GM13976 (cell line): ENCODE measurements at regions not wholly inside any gene's neighbourhood (a gene's known extent, or its start where the extent isn't known, plus 50 kb on each side); places are given as distances from the start of the nearest gene placed in this dataset.

ENCODE experiments used
- DNase-seq: peaks from one replicate; pipeline ENCODE4 v3.0.0; 2012; ENCODE audit warnings: low spot score
- in situ Hi-C: fragments of 300-500 bp; cut with MboI; formaldehyde crosslinking; loops from one replicate; pipeline ENCODE4 v1.12.0; 2022; ENCODE audit warnings: low sequenced_read_pairs, mixed read lengths, inconsistent platforms; ENCODE audit not compliant: unreplicated experiment
- TF ChIP-seq, protein P1 (sequence below): IDR thresholded peaks from 2 replicates; pipeline ENCODE4 v1.5.1; 2012; ENCODE audit warnings: borderline replicate concordance, mild to moderate bottlenecking; ENCODE audit not compliant: insufficient read depth; ENCODE audit errors: extremely low read depth, missing control alignments, control extremely low read depth

DNA sequence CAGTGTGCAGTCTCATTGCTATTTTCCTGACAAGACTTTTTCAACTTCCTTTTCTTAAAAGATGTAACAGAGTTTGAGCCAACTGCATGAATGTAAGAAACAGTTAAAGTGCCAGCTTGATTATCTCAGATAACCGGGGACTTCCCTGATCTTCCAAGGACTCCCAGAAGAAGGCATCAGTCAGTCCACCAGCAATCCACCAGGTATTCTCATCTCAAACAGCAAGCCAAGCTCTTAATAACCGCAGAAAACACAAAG, 350.1 kb downstream of the LIG4 start:
- no peak for DNase-seq
- TF ChIP-seq, protein P1, sequence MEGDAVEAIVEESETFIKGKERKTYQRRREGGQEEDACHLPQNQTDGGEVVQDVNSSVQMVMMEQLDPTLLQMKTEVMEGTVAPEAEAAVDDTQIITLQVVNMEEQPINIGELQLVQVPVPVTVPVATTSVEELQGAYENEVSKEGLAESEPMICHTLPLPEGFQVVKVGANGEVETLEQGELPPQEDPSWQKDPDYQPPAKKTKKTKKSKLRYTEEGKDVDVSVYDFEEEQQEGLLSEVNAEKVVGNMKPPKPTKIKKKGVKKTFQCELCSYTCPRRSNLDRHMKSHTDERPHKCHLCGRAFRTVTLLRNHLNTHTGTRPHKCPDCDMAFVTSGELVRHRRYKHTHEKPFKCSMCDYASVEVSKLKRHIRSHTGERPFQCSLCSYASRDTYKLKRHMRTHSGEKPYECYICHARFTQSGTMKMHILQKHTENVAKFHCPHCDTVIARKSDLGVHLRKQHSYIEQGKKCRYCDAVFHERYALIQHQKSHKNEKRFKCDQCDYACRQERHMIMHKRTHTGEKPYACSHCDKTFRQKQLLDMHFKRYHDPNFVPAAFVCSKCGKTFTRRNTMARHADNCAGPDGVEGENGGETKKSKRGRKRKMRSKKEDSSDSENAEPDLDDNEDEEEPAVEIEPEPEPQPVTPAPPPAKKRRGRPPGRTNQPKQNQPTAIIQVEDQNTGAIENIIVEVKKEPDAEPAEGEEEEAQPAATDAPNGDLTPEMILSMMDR = no peak
- in situ Hi-C loops = no loop called here

DNA sequence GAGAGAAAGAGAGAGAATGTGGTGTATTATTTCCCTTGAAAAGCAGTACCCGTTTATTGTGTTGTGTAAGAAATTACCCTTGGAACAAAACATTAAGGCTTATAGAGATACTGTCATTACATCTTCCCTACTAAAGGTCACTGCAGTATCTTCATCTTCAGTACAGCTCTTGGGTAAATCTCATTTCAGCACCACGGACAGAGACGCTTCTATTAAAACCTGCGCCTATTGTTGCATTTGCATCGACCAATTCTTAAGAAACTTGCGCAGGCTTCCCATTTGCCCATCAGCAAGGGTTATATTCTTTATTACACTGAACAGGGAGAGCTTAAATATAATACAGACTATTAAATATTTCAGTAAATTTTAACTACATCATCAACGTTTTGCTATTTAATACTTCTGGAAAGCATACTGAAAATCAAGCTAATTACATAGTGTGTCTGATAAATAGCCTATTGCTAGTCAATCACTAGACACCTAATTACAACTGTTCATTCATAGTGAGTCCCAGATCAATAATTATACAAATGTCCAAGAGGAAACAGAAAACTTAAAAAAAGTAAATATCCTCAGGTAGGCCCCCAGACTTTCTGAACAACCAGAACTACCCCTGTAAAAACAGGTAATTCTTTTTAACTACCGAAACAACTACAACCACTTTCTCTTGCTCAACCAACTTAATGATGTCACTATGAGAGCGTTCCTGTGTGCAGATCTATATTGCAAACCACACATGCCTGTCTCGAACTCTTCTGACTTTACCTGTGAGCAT, 350.6 kb downstream of the LIG4 start:
- in situ Hi-C loops = no loop called here
- DNase-seq = peak; percentile 35

GRCh38 chr13:107860284-107860683, 355.1 kb downstream of the LIG4 start:
- in situ Hi-C loops = no loop called here
- DNase-seq = no peak

More for the DNA sequence above, 350.6 kb downstream of the LIG4 start:
- TF ChIP-seq, protein P1 = no peak

DNA sequence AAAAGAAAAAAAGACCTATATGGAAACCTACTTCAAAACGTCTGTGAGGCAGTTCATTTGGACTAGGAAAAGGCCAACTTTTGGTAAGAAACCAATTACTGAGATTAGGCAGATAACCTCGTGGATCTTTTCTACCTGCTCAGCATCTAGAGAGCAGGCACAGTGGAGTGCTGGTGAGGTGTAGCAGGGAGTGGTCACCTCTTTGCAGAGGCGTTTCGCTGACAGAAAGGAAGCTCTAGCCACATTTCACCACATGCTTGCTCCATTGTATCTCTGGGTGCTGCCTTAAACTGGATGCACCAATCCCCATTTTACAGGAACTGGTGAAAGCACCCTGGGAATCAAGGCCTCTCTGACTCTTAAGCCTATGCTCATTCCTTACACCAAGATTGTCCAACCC, 360.5 kb downstream of the LIG4 start:
- TF ChIP-seq, protein P1 = no peak
- no peak for DNase-seq
- in situ Hi-C loops = no loop called here

More at GRCh38 chr13:107860284-107860683, 355.1 kb downstream of the LIG4 start:
- TF ChIP-seq, protein P1 = no peak

- no peak for DNase-seq
- TF ChIP-seq, protein P1 = no peak
- in situ Hi-C loops = no loop called here
These were observed 363.3 kb downstream of the LIG4 start for GRCh38 chr13:107852072-107852471.

GRCh38 chr13:107851670-107852069, 363.7 kb downstream of the LIG4 start:
- DNase-seq = no peak
- in situ Hi-C loops = no loop called here
- TF ChIP-seq, protein P1 = no peak

DNA sequence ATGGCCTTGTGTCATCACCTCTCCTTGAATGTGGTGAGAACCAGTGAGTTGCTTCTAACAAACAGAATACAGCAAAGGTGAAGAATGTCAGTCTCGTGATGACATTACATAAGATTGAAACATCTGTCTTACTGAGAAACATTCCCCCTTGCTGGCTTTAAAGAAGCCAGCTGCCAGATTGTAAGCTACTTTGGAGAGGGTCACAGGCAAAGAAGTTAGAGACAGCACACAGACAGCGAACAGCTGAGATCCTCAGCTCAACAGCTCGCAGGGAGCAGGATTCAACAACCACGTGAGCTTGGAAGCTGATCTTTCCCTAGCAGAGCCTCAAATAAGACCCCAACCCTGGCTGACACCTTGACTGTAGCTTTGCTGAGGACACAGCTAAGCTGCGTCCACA, 367.9 kb downstream of the LIG4 start:
- DNase-seq = no peak
- TF ChIP-seq, protein P1 = no peak
- in situ Hi-C loops = no loop called here
